GM12878 (cell line): ENCODE measurements at regions not wholly inside any gene's neighbourhood (a gene's known extent, or its start where the extent isn't known, plus 50 kb on each side); places are given as distances from the start of the nearest gene placed in this dataset.

ENCODE experiments used
- CBX3 ChIP-seq: fragments of 200-600 bp; sonication (generic); IDR thresholded peaks from 2 replicates; pipeline ENCODE4 v1.6.1; 2016; ENCODE audit warnings: low read depth, borderline replicate concordance
- EED ChIP-seq: sonication (generic); IDR thresholded peaks from 2 replicates; pipeline ENCODE4 v1.6.1; 2016; ENCODE audit warnings: antibody characterized with exemption, low read depth
- KLF5 ChIP-seq: fragments of 450-650 bp; IDR thresholded peaks from 2 replicates; pipeline ENCODE4 v1.6.1; 2014; ENCODE audit warnings: mild to moderate bottlenecking; ENCODE audit not compliant: partially characterized antibody
- LARP7 ChIP-seq: fragments of 450-650 bp; IDR thresholded peaks from 2 replicates; pipeline ENCODE4 v1.6.1; 2017; ENCODE audit warnings: mild to moderate bottlenecking
- NBN ChIP-seq: fragments of 450-650 bp; IDR thresholded peaks from 2 replicates; pipeline ENCODE4 v1.6.1; 2016
- POLR2AphosphoS2 ChIP-seq: IDR thresholded peaks from 2 replicates; pipeline ENCODE4 v1.6.1; 2011; ENCODE audit warnings: low read depth, mild to moderate bottlenecking, low read length, improper control_type of control experiment, moderate library complexity
- TCF7 ChIP-seq: IDR thresholded peaks from 2 replicates; pipeline ENCODE4 v1.6.1; 2014; ENCODE audit warnings: antibody characterized with exemption, borderline replicate concordance
- TF ChIP-seq, protein P1 (sequence below): fragments of 450-650 bp; IDR thresholded peaks from 2 replicates; pipeline ENCODE4 v1.6.1; 2016; ENCODE audit warnings: mild to moderate bottlenecking
- TF ChIP-seq, protein P2 (sequence below), 3 experiments: IDR thresholded peaks in 2 of 3; conservative IDR thresholded peaks in 1 of 3; 2 replicates each; pipeline ENCODE4 v1.5.1; 2011; ENCODE audit warnings: low read depth in 3 of 3, low read length in 3 of 3, mild to moderate bottlenecking in 3 of 3, control low read depth in 2 of 3, moderate library complexity in 2 of 3, inconsistent platforms in 1 of 3, mixed read lengths in 1 of 3; ENCODE audit not compliant: control insufficient read depth in 2 of 3, insufficient read depth in 1 of 3; ENCODE audit errors: extremely low read depth in 1 of 3

DNA sequence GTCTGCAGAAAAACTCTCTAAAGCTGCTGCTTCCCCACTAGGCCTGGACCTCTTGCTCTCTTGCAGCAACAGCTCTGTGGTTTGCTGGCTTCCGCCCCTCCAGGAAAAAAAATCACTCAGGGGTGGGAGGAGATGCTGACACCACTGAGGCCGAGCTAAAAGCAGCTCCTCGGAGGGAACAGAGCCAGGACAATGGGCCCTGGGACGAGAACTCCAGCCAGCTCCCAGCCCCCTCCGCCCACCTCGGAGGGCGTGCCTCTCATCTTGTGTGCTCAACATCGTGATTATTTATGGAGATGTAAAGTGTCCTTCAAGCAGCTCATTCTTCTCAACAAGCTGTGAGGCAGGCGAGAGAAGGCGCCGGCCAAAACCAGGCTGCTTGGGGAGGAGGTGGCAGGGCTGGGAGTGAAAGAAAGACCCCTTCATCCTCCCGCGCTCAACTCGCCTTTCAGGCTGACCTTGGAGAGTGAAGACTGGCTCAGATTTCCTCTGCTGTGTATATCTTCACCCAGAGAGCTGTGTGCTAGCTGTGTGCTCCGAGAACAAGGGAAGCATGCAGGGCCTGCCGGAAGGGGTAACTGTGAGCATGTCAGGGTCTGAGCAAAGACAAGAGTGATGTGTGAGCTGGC, 53.5 kb upstream of the LRFN2 start (continued):
- TF ChIP-seq, protein P1, sequence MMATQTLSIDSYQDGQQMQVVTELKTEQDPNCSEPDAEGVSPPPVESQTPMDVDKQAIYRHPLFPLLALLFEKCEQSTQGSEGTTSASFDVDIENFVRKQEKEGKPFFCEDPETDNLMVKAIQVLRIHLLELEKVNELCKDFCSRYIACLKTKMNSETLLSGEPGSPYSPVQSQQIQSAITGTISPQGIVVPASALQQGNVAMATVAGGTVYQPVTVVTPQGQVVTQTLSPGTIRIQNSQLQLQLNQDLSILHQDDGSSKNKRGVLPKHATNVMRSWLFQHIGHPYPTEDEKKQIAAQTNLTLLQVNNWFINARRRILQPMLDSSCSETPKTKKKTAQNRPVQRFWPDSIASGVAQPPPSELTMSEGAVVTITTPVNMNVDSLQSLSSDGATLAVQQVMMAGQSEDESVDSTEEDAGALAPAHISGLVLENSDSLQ, result no peak
- no peak for TF ChIP-seq NBN
- TF ChIP-seq POLR2AphosphoS2, result no peak
- TF ChIP-seq LARP7, result no peak
- TF ChIP-seq KLF5, result no peak
- no peak for TF ChIP-seq EED
- TF ChIP-seq TCF7, result no peak
- no peak for TF ChIP-seq CBX3
- TF ChIP-seq, protein P2, sequence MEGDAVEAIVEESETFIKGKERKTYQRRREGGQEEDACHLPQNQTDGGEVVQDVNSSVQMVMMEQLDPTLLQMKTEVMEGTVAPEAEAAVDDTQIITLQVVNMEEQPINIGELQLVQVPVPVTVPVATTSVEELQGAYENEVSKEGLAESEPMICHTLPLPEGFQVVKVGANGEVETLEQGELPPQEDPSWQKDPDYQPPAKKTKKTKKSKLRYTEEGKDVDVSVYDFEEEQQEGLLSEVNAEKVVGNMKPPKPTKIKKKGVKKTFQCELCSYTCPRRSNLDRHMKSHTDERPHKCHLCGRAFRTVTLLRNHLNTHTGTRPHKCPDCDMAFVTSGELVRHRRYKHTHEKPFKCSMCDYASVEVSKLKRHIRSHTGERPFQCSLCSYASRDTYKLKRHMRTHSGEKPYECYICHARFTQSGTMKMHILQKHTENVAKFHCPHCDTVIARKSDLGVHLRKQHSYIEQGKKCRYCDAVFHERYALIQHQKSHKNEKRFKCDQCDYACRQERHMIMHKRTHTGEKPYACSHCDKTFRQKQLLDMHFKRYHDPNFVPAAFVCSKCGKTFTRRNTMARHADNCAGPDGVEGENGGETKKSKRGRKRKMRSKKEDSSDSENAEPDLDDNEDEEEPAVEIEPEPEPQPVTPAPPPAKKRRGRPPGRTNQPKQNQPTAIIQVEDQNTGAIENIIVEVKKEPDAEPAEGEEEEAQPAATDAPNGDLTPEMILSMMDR (IDR thresholded peaks at IDR 0.05 in 2 of 3, conservative IDR thresholded peaks at IDR 0.05 in 1 of 3; ENCODE audit: control insufficient read depth in 2 of 3, extremely low read depth in 1 of 3, insufficient read depth in 1 of 3, low read depth in 3 of 3, low read length in 3 of 3), result no peak
